ENCODE measurements at regions not wholly inside any gene's neighbourhood (a gene's known extent, or its start where the extent isn't known, plus 50 kb on each side); places are given as distances from the start of the nearest gene placed in this dataset.

GRCh38 chr5:115735108-115735998 is 81.1 kb downstream of the CDO1 start:
- no peak for DNase-seq (ENCODE audit: low read depth)
- no peak overlapping the region for H3K4me3 ChIP-seq (ENCODE audit: low read depth, low read length)
- no peak for TF ChIP-seq CTCF (IDR thresholded peaks at IDR 0.05; ENCODE audit: insufficient read depth, low read depth, low read length)

DNA sequence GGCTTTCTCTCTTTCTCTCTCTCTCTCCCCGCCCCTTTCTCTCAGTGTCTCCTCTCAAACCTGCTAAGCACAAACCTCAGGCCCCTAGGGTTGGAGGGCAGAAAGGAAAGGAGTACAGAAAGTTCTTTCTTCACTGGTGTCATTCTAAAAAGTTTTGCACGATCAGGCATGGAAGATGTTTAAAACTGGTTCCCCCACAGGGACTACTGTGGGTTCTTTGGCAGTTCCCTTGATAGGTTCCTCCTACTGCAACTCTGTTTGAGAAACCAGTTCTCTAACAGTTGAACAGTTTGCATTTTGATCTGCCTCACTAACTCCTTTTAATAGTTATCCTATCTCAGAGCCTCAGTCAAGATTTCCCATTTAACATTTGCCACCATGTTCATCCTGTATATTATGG is 82.9 kb downstream of the CDO1 start:
- no peak for TF ChIP-seq CTCF (IDR thresholded peaks at IDR 0.05; ENCODE audit: insufficient read depth, low read depth, low read length)
- H3K4me3 ChIP-seq (ENCODE audit: low read depth, low read length) = no peak overlapping the region
- DNase-seq (ENCODE audit: low read depth) = no peak

- H3K4me3 ChIP-seq (ENCODE audit: low read depth, low read length) = no peak overlapping the region
- no peak for TF ChIP-seq CTCF (IDR thresholded peaks at IDR 0.05; ENCODE audit: insufficient read depth, low read depth, low read length)
- DNase-seq (ENCODE audit: low read depth) = no peak
Observed at GRCh38 chr5:115732026-115732425, 84.4 kb downstream of the CDO1 start.

DNA sequence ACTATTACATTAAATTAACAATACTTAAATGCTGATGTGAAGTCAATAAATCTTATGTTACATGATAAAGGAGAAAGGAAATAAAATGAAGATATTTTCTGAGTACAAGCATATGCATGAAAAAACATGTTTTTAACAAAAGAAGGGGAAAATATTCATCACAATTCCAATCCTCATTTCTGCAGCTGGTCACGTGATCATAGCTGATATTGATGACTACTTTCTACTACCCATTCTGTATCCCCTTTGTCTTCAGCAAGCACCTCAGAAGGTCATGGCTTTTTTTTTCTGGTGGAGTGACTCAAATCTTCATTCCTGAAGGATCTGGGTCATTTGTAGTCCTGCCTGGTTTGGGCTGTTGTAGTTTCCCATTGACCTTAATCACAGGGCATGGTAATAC is 90.9 kb downstream of the CDO1 start:
- TF ChIP-seq CTCF (IDR thresholded peaks at IDR 0.05; ENCODE audit: insufficient read depth, low read depth, low read length) = no peak
- no peak for DNase-seq (ENCODE audit: low read depth)
- no peak overlapping the region for H3K4me3 ChIP-seq (ENCODE audit: low read depth, low read length)

DNA sequence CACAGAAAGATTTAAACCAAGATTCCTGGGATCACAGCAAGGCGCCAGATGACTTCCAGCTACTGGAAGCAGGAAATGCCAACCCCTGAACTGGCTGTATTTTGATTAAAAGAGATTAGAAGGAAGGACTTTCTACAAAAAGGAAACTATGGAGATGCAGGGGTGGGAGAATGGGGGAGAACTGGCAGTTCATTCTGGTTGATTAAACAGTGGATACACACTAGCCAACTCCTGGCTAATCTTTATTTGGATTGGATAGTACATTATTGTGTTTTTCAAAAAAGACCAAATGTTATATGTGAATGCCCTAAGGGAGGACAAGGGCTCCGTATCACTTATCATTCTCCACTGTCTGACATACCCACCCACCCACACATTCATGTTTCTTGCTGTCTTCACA is 93.2 kb downstream of the CDO1 start:
- H3K4me3 ChIP-seq (ENCODE audit: low read depth, low read length) = no peak overlapping the region
- TF ChIP-seq CTCF (IDR thresholded peaks at IDR 0.05; ENCODE audit: insufficient read depth, low read depth, low read length) = no peak
- DNase-seq (ENCODE audit: low read depth) = no peak

DNA sequence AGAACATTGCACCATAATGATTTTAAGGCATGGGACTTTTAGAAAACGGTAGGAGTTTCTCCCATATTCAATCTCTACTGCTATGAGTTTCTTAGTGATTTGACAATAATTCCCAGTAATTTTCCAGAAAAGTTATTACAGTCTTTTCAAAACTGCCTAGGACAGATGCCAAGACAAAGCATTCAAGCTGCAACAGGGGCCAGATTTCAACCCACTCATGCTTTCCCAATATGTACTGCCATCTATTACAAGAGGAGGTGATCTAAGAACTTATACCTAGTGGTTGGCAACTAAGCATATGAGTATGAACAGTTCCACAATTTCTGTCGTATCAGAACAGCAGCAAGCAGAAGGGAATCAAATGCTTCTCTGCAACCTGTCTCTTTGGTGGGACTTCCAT is 95.1 kb upstream of the TMED7 start:
- no peak for TF ChIP-seq CTCF (IDR thresholded peaks at IDR 0.05; ENCODE audit: insufficient read depth, low read depth, low read length)
- no peak for DNase-seq (ENCODE audit: low read depth)
- H3K4me3 ChIP-seq (ENCODE audit: low read depth, low read length) = no peak overlapping the region

GRCh38 chr5:115718927-115719326 is 93.1 kb upstream of the TMED7 start:
- peak; percentile 1 for DNase-seq (ENCODE audit: low read depth)
- no peak for TF ChIP-seq CTCF (IDR thresholded peaks at IDR 0.05; ENCODE audit: insufficient read depth, low read depth, low read length)
- H3K4me3 ChIP-seq (ENCODE audit: low read depth, low read length) = no peak overlapping the region

Measured in fibroblast of villous mesenchyme (primary cell).